Breast epithelium (tissue), 4 donors: ENCODE measurements at regions not wholly inside any gene's neighbourhood (a gene's known extent, or its start where the extent isn't known, plus 50 kb on each side); places are given as distances from the start of the nearest gene placed in this dataset.

Experiments
- DNase-seq, 2 donors: peaks; one replicate each; pipeline ENCODE4 v3.0.0-alpha.2; 2019; ENCODE audit warnings: low spot score in 2 of 2
- H3K27ac ChIP-seq, 2 donors: fragments of 200-600 bp; sonication (generic) in 1 of 2; one replicate each; pipeline ENCODE4 v1.5.1; 2016 to 2019; ENCODE audit warnings: mild to moderate bottlenecking in 1 of 2
- H3K27me3 ChIP-seq, 2 donors: fragments of 200-600 bp; sonication (generic) in 1 of 2; one replicate each; pipeline versions ENCODE4 v1.5.1 to v1.6.0; 2017 to 2019; ENCODE audit warnings: control low read depth in 1 of 2, mild to moderate bottlenecking in 1 of 2
- H3K36me3 ChIP-seq: fragments of 200-600 bp; one replicate; pipeline ENCODE4 v1.5.1; 2019
- H3K4me1 ChIP-seq, 2 donors: fragments of 200-600 bp; sonication (generic); one replicate each; pipeline ENCODE4 v1.5.1; 2016 to 2019; ENCODE audit warnings: control low read depth in 1 of 2
- H3K4me3 ChIP-seq, 3 donors: fragments of 200-600 bp; sonication (generic); 1 replicate in 2 of 3; 2 replicates in 1 of 3; pipeline ENCODE4 v1.5.1; 2016 to 2019; ENCODE audit warnings: mild to moderate bottlenecking in 3 of 3, moderate library complexity in 2 of 3
- H3K9me3 ChIP-seq, 2 donors: fragments of 200-600 bp; sonication (generic) in 1 of 2; one replicate each; pipeline ENCODE4 v1.5.1; 2016 to 2019; ENCODE audit warnings: control low read depth in 1 of 2
- CTCF ChIP-seq, 3 donors: fragments of 450-650 bp; IDR thresholded peaks; one replicate each; pipeline ENCODE4 v1.5.1; 2016 to 2017; ENCODE audit warnings: antibody characterized with exemption in 3 of 3, mild to moderate bottlenecking in 3 of 3, moderate library complexity in 3 of 3
- POLR2A ChIP-seq: fragments of 450-650 bp; IDR thresholded peaks from one replicate; pipeline ENCODE4 v1.6.1; 2016; ENCODE audit warnings: antibody characterized with exemption, mild to moderate bottlenecking, moderate library complexity
- POLR2AphosphoS5 ChIP-seq, 3 donors: sonication (generic); formaldehyde crosslinking; IDR thresholded peaks; one replicate each; pipeline ENCODE4 v1.6.1; 2017; ENCODE audit warnings: antibody characterized with exemption in 3 of 3
- intact Hi-C: fragments of 100-400 bp; cut with DNase I; formaldehyde crosslinking; loops from one replicate; pipeline ENCODE4 v1.15.1; 2023; ENCODE audit warnings: low total_unique reads

GRCh38 chr11:135069063-135069462 lies 657.0 kb upstream of the B3GAT1 start:
- Histone ChIP-seq H3K27ac (no peak overlapping the region), H3K4me3 (no peak overlapping the region), H3K27me3 (peaks cover 0 to 6% of the 10 kb centered on the region in 2 donors), H3K4me1 (no peaks in the 10 kb centered on the region), H3K36me3 (no peaks in the 10 kb centered on the region), H3K9me3 (no peaks in the 10 kb centered on the region)
- intact Hi-C loops, result no loop called here
- TF ChIP-seq POLR2A (no peak), POLR2AphosphoS5 (IDR thresholded peaks at IDR 0.05) (no peak), CTCF (IDR thresholded peaks at IDR 0.05) (no peak)
- DNase-seq, result no peak

- Histone ChIP-seq H3K27ac (no peak overlapping the region), H3K27me3 (no peaks in the 10 kb centered on the region), H3K36me3 (no peaks in the 10 kb centered on the region), H3K4me3 (no peak overlapping the region), H3K9me3 (peaks cover 12 to 16% of the 10 kb centered on the region in 2 donors), H3K4me1 (no peaks in the 10 kb centered on the region)
- intact Hi-C loops, result no loop called here
- DNase-seq, result no peak
- TF ChIP-seq CTCF (IDR thresholded peaks at IDR 0.05), result no peak
- TF ChIP-seq POLR2A, result no peak
- no peak for TF ChIP-seq POLR2AphosphoS5 (IDR thresholded peaks at IDR 0.05)
Observed at GRCh38 chr11:135062994-135063393, 651.0 kb upstream of the B3GAT1 start.

GRCh38 chr11:135061166-135061565 lies 649.1 kb upstream of the B3GAT1 start:
- intact Hi-C loops, result no loop called here
- Histone ChIP-seq H3K4me3 (no peak overlapping the region), H3K4me1 (no peaks in the 10 kb centered on the region), H3K27me3 (peaks cover 0 to 2% of the 10 kb centered on the region in 2 donors), H3K9me3 (peaks cover 12 to 16% of the 10 kb centered on the region in 2 donors), H3K36me3 (no peaks in the 10 kb centered on the region), H3K27ac (no peak overlapping the region)
- DNase-seq, result no peak
- TF ChIP-seq POLR2A (no peak), POLR2AphosphoS5 (IDR thresholded peaks at IDR 0.05) (no peak), CTCF (IDR thresholded peaks at IDR 0.05) (no peak)

- no peaks in the 10 kb centered on the region for H3K9me3 ChIP-seq
- H3K4me3 ChIP-seq, result no peak overlapping the region
- intact Hi-C loops, result no loop called here
- no peak for TF ChIP-seq CTCF (IDR thresholded peaks at IDR 0.05)
- TF ChIP-seq POLR2A, result no peak
- TF ChIP-seq POLR2AphosphoS5 (IDR thresholded peaks at IDR 0.05), result no peak
- peaks cover 0 to 32% of the 10 kb centered on the region in 2 donors for H3K27me3 ChIP-seq
- no peaks in the 10 kb centered on the region for H3K36me3 ChIP-seq
- DNase-seq, result no peak
- no peak overlapping the region for H3K27ac ChIP-seq
- no peaks in the 10 kb centered on the region for H3K4me1 ChIP-seq
Observed at GRCh38 chr11:135046986-135047385, 634.9 kb upstream of the B3GAT1 start.

GRCh38 chr11:135046556-135046955 lies 634.5 kb upstream of the B3GAT1 start:
- Histone ChIP-seq H3K9me3 (no peaks in the 10 kb centered on the region), H3K27ac (no peak overlapping the region), H3K4me1 (no peaks in the 10 kb centered on the region), H3K4me3 (no peak overlapping the region), H3K27me3 (peaks cover 0 to 32% of the 10 kb centered on the region in 2 donors), H3K36me3 (no peaks in the 10 kb centered on the region)
- DNase-seq, result no peak
- TF ChIP-seq CTCF (IDR thresholded peaks at IDR 0.05) (no peak), POLR2A (no peak), POLR2AphosphoS5 (IDR thresholded peaks at IDR 0.05) (no peak)
- intact Hi-C loops, result no loop called here
